Natural killer cell (primary cell): ENCODE measurements at regions not wholly inside any gene's neighbourhood (a gene's known extent, or its start where the extent isn't known, plus 50 kb on each side); places are given as distances from the start of the nearest gene placed in this dataset.

Experiments used
- ATAC-seq, 3 donors: fragments of 150-1000 bp in 2 of 3; fragments of 200-7000 bp in 1 of 3; cut with Tn5 transposase; 1 replicate in 1 of 3; 2 replicates in 2 of 3; pipeline ENCODE4 v1.10.0; 2021; ENCODE audit warnings: mild to moderate bottlenecking in 2 of 3, moderate library complexity in 2 of 3
- DNase-seq, 2 donors: peaks; one replicate each; pipeline versions ENCODE4 v3.0.0 to v3.0.0-alpha.2; 2013 to 2021; ENCODE audit warnings: mixed read lengths in 1 of 2
- H3K27ac ChIP-seq: one replicate; pipeline ENCODE4 v1.5.1; 2013; ENCODE audit warnings: mild to moderate bottlenecking, low read length
- H3K27me3 ChIP-seq: one replicate; pipeline ENCODE4 v1.6.1; 2013; ENCODE audit warnings: low read length; ENCODE audit not compliant: control insufficient read depth, insufficient read depth
- H3K36me3 ChIP-seq: one replicate; pipeline ENCODE4 v1.6.1; 2013; ENCODE audit warnings: low read length; ENCODE audit not compliant: control insufficient read depth, insufficient read depth
- H3K4me1 ChIP-seq: one replicate; pipeline ENCODE4 v1.6.1; 2013; ENCODE audit warnings: low read length; ENCODE audit not compliant: control insufficient read depth, insufficient read depth
- H3K4me3 ChIP-seq: one replicate; pipeline ENCODE4 v1.5.1; 2013; ENCODE audit warnings: low read length
- H3K9me3 ChIP-seq: one replicate; pipeline ENCODE4 v1.6.1; 2013; ENCODE audit warnings: low read length; ENCODE audit not compliant: control insufficient read depth, insufficient read depth
- H3K27ac Mint-ChIP-seq, 2 donors: one replicate each; pipeline ENCODE4 v1.8.0; 2022; ENCODE audit warnings: mild to moderate bottlenecking in 2 of 2, mixed read lengths in 2 of 2, moderate library complexity in 1 of 2
- H3K27me3 Mint-ChIP-seq, 2 donors: one replicate each; pipeline ENCODE4 v1.8.0; 2022; ENCODE audit warnings: low read depth in 2 of 2, mixed read lengths in 2 of 2
- H3K36me3 Mint-ChIP-seq: one replicate; pipeline ENCODE4 v1.8.0; 2022; ENCODE audit warnings: mixed read lengths
- H3K4me1 Mint-ChIP-seq, 2 donors: one replicate each; pipeline ENCODE4 v1.8.0; 2022; ENCODE audit warnings: mixed read lengths in 2 of 2
- H3K4me3 Mint-ChIP-seq: one replicate; pipeline ENCODE4 v1.8.0; 2022; ENCODE audit warnings: mild to moderate bottlenecking, moderate library complexity, mixed read lengths
- H3K9me3 Mint-ChIP-seq, 2 donors: one replicate each; pipeline ENCODE4 v1.8.0; 2022; ENCODE audit warnings: mixed read lengths in 2 of 2
- WGBS: methylation state at CpG from one replicate; pipeline ENCODE4 v1.1.7; 2013; ENCODE audit warnings: missing lambda C conversion rate; ENCODE audit not compliant: insufficient coverage; 5-methylcytosine and 5-hydroxymethylcytosine counted together
- intact Hi-C: fragments of 100-400 bp; cut with micrococcal nuclease; formaldehyde crosslinking; loops from one replicate; pipeline ENCODE4 v1.14.2; 2022
- TF ChIP-seq, protein P1 (sequence below): fragments of 200-600 bp; IDR thresholded peaks from one replicate; pipeline ENCODE4 v1.8.0; 2022; ENCODE audit warnings: antibody characterized with exemption

GRCh38 chr10:118840071-118840775, 85.5 kb upstream of the CACUL1 start:
- Histone ChIP-seq H3K4me1 (no peaks in the 10 kb centered on the region), H3K27me3 (no peaks in the 10 kb centered on the region), H3K4me3 (no peak overlapping the region), H3K9me3 (no peaks in the 10 kb centered on the region), H3K27ac (no peak overlapping the region), H3K36me3 (no peaks in the 10 kb centered on the region)
- Mint-ChIP-seq H3K4me3 (no peak overlapping the region), H3K27ac (no peak overlapping the region), H3K9me3 (no peaks in the 10 kb centered on the region), H3K27me3 (peaks cover 0 to 4% of the 10 kb centered on the region in 2 donors), H3K36me3 (no peaks in the 10 kb centered on the region), H3K4me1 (no peaks in the 10 kb centered on the region)
- TF ChIP-seq, protein P1, sequence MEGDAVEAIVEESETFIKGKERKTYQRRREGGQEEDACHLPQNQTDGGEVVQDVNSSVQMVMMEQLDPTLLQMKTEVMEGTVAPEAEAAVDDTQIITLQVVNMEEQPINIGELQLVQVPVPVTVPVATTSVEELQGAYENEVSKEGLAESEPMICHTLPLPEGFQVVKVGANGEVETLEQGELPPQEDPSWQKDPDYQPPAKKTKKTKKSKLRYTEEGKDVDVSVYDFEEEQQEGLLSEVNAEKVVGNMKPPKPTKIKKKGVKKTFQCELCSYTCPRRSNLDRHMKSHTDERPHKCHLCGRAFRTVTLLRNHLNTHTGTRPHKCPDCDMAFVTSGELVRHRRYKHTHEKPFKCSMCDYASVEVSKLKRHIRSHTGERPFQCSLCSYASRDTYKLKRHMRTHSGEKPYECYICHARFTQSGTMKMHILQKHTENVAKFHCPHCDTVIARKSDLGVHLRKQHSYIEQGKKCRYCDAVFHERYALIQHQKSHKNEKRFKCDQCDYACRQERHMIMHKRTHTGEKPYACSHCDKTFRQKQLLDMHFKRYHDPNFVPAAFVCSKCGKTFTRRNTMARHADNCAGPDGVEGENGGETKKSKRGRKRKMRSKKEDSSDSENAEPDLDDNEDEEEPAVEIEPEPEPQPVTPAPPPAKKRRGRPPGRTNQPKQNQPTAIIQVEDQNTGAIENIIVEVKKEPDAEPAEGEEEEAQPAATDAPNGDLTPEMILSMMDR = no peak
- DNase-seq = no peak
- intact Hi-C loops = no loop called here
- ATAC-seq = no peak
- 81% methylated on average over 12 of the region's 12 CpGs for WGBS

GRCh38 chr10:118840776-118841468, 86.2 kb upstream of the CACUL1 start:
- Mint-ChIP-seq H3K27ac (no peak overlapping the region), H3K36me3 (no peaks in the 10 kb centered on the region), H3K4me1 (no peaks in the 10 kb centered on the region), H3K4me3 (no peak overlapping the region), H3K9me3 (no peaks in the 10 kb centered on the region), H3K27me3 (peaks cover 4% of the 10 kb centered on the region in 2 donors)
- ATAC-seq (no peak), DNase-seq (no peak)
- intact Hi-C loops = no loop called here
- no peaks in the 10 kb centered on the region for H3K27me3 ChIP-seq
- 89% methylated on average over 11 of the region's 11 CpGs for WGBS
- H3K27ac ChIP-seq = no peak overlapping the region
- H3K4me1 ChIP-seq = no peaks in the 10 kb centered on the region
- H3K4me3 ChIP-seq = no peak overlapping the region
- TF ChIP-seq, protein P1 = no peak
- no peaks in the 10 kb centered on the region for H3K36me3 ChIP-seq
- no peaks in the 10 kb centered on the region for H3K9me3 ChIP-seq

DNA sequence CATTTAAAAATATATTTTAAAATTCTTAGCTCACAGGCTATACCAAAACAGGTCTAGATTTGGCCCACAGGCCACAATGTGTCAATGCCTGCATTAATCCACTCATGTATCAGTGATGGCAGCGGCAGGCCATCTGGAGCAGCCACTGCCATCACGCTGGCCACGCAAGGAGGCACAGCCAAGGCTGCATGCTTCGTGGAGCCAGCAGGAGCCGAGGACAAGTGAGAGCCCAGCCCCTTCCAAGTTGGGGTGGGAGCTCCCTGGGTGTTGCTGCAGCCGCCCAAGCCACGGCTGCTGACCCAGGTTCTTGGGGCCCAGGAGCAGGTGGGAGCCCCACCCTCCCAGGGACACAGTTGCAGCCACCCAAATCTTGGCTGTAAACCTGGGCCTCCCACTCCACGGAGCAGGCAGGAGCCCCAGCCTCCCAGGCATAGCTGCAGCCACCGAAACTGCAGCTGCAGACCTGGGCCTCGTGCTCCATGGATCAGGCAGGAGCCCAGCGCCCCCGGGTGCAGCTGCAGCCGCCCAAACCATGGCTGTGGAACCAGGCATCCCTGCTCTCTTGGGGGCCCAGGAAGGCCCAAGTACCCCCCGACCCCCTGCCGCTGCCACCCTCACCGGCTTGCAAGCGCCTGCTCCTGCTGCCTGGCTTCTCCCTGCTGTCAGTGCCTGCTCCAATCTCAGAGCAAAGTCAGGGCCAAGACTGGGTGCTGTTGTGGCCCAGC, 87.3 kb upstream of the CACUL1 start:
- Histone ChIP-seq H3K4me1 (no peaks in the 10 kb centered on the region), H3K27ac (no peak overlapping the region), H3K4me3 (no peak overlapping the region), H3K9me3 (no peaks in the 10 kb centered on the region), H3K36me3 (no peaks in the 10 kb centered on the region), H3K27me3 (no peaks in the 10 kb centered on the region)
- Mint-ChIP-seq H3K4me3 (no peak overlapping the region), H3K27me3 (peaks cover 4 to 11% of the 10 kb centered on the region in 2 donors), H3K36me3 (no peaks in the 10 kb centered on the region), H3K27ac (no peak overlapping the region), H3K9me3 (no peaks in the 10 kb centered on the region), H3K4me1 (no peaks in the 10 kb centered on the region)
- 86% methylated on average over 17 of the region's 17 CpGs for WGBS
- DNase-seq (no peak), ATAC-seq (no peak)
- intact Hi-C loops = no loop called here
- TF ChIP-seq, protein P1 = no peak
